SK-N-MC (cell line): ENCODE measurements at regions not wholly inside any gene's neighbourhood (a gene's known extent, or its start where the extent isn't known, plus 50 kb on each side); places are given as distances from the start of the nearest gene placed in this dataset.

Experiments used
- EZH2 ChIP-seq: fragments of 200-600 bp; sonication (generic); IDR thresholded peaks from one replicate; pipeline ENCODE4 v1.6.1; 2017; ENCODE audit warnings: antibody characterized with exemption
- FOXP2 ChIP-seq: optimal IDR thresholded peaks from 2 replicates; pipeline ENCODE3; 2011; ENCODE audit warnings: mild to moderate bottlenecking, moderate library complexity; ENCODE audit not compliant: insufficient read depth; ENCODE audit errors: extremely low read length, control extremely low read depth
- POLR2AphosphoS5 ChIP-seq: IDR thresholded peaks from 2 replicates; pipeline ENCODE4 v1.6.1; 2012; ENCODE audit warnings: mild to moderate bottlenecking, low read depth, low read length, borderline replicate concordance

- TF ChIP-seq POLR2AphosphoS5 (no peak), EZH2 (no peak), FOXP2 (no peak)
Observed at GRCh38 chr2:150415022-150415421, 72.4 kb downstream of the RND3 start.
